Type B pancreatic cell (in vitro differentiated cells): ENCODE measurements at regions not wholly inside any gene's neighbourhood (a gene's known extent, or its start where the extent isn't known, plus 50 kb on each side); places are given as distances from the start of the nearest gene placed in this dataset.

Source experiments
- DNase-seq: peaks from one replicate; pipeline ENCODE4 v3.0.0; 2021; ENCODE audit warnings: mixed read lengths; ENCODE audit not compliant: unreplicated experiment; ENCODE audit errors: extremely low spot score
- H3K27ac Mint-ChIP-seq: 2 replicates; pipeline ENCODE4 v1.8.0; 2021; ENCODE audit warnings: mild to moderate bottlenecking, mixed read lengths
- H3K27me3 Mint-ChIP-seq: 2 replicates; pipeline ENCODE4 v1.8.0; 2021; ENCODE audit warnings: mixed read lengths
- H3K36me3 Mint-ChIP-seq: 2 replicates; pipeline ENCODE4 v1.8.0; 2021; ENCODE audit warnings: mixed read lengths
- H3K4me1 Mint-ChIP-seq: one replicate; pipeline ENCODE4 v1.8.0; 2021; ENCODE audit warnings: mixed read lengths; ENCODE audit not compliant: unreplicated experiment
- H3K4me3 Mint-ChIP-seq: 2 replicates; pipeline ENCODE4 v1.8.0; 2021; ENCODE audit warnings: mild to moderate bottlenecking, mixed read lengths
- H3K9me3 Mint-ChIP-seq: 2 replicates; pipeline ENCODE4 v1.8.0; 2021; ENCODE audit warnings: mixed read lengths
- TF ChIP-seq, protein P1 (sequence below): fragments of 200-600 bp; sonication (generic); conservative IDR thresholded peaks from 2 replicates; pipeline ENCODE4 v1.5.0; 2021; ENCODE audit warnings: antibody characterized with exemption, mild to moderate bottlenecking

DNA sequence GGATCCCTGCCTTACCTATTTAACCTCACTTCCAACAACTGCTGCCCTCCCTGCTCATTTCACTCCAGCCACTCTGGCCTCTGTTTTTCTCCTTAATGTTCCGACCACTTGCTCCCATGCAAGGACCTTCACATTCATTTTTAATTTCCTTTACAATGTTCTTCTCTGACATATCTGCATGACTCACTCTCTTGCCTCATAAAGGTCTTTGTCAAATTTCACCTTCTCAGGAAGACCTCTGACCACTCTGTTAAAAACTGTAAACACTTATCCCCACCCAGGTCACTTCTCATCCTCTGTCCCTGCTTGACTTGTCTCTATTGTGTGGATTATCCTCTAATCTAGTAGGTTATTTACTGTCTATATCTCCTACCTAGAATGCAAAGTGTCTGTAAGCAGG, 751.2 kb downstream of the BRINP1 start:
- Mint-ChIP-seq H3K27me3 (no peaks in the 10 kb centered on the region), H3K4me3 (no peak overlapping the region), H3K9me3 (no peaks in the 10 kb centered on the region), H3K4me1 (no peaks in the 10 kb centered on the region), H3K27ac (no peak overlapping the region), H3K36me3 (no peaks in the 10 kb centered on the region)
- DNase-seq = no peak
- TF ChIP-seq, protein P1, sequence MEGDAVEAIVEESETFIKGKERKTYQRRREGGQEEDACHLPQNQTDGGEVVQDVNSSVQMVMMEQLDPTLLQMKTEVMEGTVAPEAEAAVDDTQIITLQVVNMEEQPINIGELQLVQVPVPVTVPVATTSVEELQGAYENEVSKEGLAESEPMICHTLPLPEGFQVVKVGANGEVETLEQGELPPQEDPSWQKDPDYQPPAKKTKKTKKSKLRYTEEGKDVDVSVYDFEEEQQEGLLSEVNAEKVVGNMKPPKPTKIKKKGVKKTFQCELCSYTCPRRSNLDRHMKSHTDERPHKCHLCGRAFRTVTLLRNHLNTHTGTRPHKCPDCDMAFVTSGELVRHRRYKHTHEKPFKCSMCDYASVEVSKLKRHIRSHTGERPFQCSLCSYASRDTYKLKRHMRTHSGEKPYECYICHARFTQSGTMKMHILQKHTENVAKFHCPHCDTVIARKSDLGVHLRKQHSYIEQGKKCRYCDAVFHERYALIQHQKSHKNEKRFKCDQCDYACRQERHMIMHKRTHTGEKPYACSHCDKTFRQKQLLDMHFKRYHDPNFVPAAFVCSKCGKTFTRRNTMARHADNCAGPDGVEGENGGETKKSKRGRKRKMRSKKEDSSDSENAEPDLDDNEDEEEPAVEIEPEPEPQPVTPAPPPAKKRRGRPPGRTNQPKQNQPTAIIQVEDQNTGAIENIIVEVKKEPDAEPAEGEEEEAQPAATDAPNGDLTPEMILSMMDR = no peak

DNA sequence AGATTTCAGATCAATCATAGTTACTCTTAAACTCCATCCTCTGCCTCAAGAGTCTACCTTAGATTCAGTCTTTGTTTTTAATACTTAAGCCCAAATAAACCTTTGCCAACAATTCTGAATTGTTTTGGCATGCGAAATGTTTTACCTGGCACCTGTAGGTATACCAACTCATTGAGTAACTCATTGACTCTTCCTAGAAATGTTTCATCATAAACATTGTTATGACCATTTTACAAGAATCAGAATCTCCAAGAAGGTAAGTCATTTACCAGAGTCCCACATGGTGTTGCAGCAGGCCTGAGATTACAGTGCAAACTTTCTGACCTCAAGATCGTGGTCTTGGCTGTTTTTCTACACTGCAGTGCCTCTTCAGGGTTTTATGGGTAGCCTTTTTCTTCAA, 750.4 kb downstream of the BRINP1 start:
- TF ChIP-seq, protein P1 = no peak
- Mint-ChIP-seq H3K36me3 (no peaks in the 10 kb centered on the region), H3K27me3 (no peaks in the 10 kb centered on the region), H3K9me3 (no peaks in the 10 kb centered on the region), H3K4me1 (no peaks in the 10 kb centered on the region), H3K4me3 (no peak overlapping the region), H3K27ac (no peak overlapping the region)
- no peak for DNase-seq

DNA sequence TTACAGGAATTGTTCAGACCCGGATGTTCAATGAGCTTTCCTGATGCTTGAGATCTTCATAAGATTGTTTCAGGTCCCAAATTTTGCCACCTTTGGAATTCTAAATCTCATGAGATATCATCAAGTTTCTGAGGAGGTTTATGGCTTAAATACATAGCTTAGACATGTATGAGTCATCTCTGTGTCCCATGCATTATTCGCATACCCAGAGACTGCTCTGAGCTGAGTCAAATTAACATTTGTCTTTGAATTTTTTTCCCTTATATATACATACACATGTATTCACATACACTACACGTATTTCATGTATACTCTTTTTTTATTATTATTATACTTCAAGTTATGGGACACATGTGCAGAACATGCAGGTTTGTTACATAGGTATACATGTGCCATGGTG, 744.6 kb downstream of the BRINP1 start:
- no peaks in the 10 kb centered on the region for H3K27me3 Mint-ChIP-seq
- no peaks in the 10 kb centered on the region for H3K36me3 Mint-ChIP-seq
- no peaks in the 10 kb centered on the region for H3K9me3 Mint-ChIP-seq
- TF ChIP-seq, protein P1 = no peak
- H3K4me3 Mint-ChIP-seq = no peak overlapping the region
- H3K4me1 Mint-ChIP-seq = no peaks in the 10 kb centered on the region
- no peak for DNase-seq
- H3K27ac Mint-ChIP-seq = no peak overlapping the region

DNA sequence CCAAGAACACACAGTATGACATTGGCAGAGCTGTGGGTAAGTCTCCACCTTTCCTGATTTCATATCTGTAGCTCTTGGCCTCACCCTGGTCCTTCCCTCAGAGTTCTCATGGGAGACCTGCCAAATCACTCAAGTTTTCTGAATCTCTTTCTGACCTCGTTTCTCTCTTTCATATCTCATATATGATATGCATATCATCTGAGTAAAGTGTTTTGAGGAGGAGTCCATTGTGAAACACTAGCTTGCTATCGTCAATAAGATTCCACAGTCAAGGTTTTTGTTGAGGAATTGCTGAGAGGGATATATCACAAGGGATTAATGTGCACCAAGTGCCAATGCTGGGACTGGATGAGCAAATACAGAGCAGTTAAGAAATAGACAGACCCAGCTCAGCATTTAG, 739.2 kb downstream of the BRINP1 start:
- Mint-ChIP-seq H3K27me3 (no peaks in the 10 kb centered on the region), H3K4me3 (no peak overlapping the region), H3K36me3 (no peaks in the 10 kb centered on the region), H3K9me3 (peaks cover 6% of the 10 kb centered on the region), H3K27ac (no peak overlapping the region), H3K4me1 (no peaks in the 10 kb centered on the region)
- DNase-seq = no peak
- TF ChIP-seq, protein P1 = no peak

DNA sequence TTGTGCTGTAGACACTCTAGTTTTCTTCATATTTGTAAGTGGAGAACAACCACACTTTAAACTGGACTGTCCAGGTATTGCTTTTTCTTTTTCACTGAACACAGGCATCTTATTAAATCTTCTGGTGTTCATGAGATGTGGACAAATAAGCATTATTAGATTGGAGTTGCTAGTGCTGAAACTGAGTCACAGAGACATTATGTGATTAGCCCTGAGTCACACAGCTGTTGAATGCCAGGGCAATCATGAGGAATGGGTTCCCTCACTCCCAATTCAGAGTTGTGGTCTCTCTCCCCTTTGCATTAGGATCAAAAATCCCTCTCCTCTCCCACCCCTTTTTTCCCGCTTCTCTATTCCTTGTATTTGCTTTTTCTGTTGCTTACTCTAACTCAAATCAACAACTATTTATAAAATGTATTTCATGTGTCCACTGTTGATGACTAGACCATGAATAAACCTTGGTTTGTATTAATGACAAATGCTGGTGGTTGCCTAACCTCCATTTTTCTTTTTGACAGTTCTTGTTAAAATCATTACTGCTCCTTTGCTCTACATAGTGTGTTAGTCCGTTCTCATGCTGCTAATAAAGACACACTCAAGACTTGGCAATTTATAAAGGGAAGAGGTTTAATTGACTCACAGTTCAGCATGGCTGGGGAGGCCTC, 738.2 kb downstream of the BRINP1 start:
- DNase-seq = no peak
- Mint-ChIP-seq H3K4me3 (no peak overlapping the region), H3K27ac (no peak overlapping the region), H3K9me3 (peaks cover 6% of the 10 kb centered on the region), H3K27me3 (no peaks in the 10 kb centered on the region), H3K36me3 (no peaks in the 10 kb centered on the region), H3K4me1 (no peaks in the 10 kb centered on the region)
- TF ChIP-seq, protein P1 = no peak

DNA sequence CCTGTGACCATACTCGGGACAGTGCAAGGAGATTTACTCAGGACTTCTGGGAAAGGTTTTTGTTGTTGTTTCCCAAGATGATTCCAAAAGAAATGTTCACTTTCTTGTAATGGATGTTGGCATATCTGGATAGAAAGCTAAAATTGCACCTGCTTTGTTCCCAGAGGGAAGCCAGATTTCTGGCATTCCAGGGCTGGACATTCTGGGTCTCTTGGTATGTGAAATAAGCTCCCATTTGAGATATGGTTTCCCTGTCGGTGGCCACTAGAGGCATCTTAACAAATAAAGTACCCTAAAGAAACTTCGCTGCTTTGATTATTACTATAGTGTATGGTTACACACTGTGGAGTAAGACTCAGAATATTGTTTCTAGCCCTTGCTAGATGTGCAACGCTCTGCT, 737.3 kb downstream of the BRINP1 start:
- Mint-ChIP-seq H3K27ac (no peak overlapping the region), H3K36me3 (no peaks in the 10 kb centered on the region), H3K9me3 (peaks cover 6% of the 10 kb centered on the region), H3K4me3 (no peak overlapping the region), H3K27me3 (no peaks in the 10 kb centered on the region), H3K4me1 (no peaks in the 10 kb centered on the region)
- TF ChIP-seq, protein P1 = peak; percentile 35
- DNase-seq = no peak
